SK-N-SH (cell line): ENCODE measurements at regions not wholly inside any gene's neighbourhood (a gene's known extent, or its start where the extent isn't known, plus 50 kb on each side); places are given as distances from the start of the nearest gene placed in this dataset.

Experiments
- CTCF ChIA-PET: fragments of 300-600, 350-600 bp; formaldehyde crosslinking; extraction: SDS; loops from one replicate; lab custom pipeline; 2021; lab: Yijun Ruan, JAX
- POLR2A ChIA-PET: fragments of 350-600 bp; sonication (Branson Sonifier 250); formaldehyde crosslinking; extraction: SDS; loops from one replicate; lab custom pipeline; 2020; ENCODE audit warnings: antibody characterized with exemption, inconsistent platforms; lab: Yijun Ruan, JAX
- DNase-seq: peaks from one replicate; pipeline ENCODE4 v3.0.0; 2012
- H2AFZ ChIP-seq: fragments of 200-600 bp; sonication (generic); 2 replicates; pipeline ENCODE4 v1.8.1; 2016; ENCODE audit warnings: antibody characterized with exemption, mild to moderate bottlenecking, low read depth
- H3F3A ChIP-seq: fragments of 200-600 bp; sonication (generic); replicated peaks from 2 replicates; pipeline ENCODE3; 2016; ENCODE audit warnings: antibody characterized with exemption, mild to moderate bottlenecking; ENCODE audit not compliant: insufficient read depth
- H3K27ac ChIP-seq, 2 experiments: fragments of 200-500 bp in 1 of 2; fragments of 200-600 bp in 1 of 2; sonication (Bioruptor generic) in 1 of 2; sonication (generic), shearing (Covaris generic) in 1 of 2; 2 replicates each; pipeline versions ENCODE4 v1.5.1 to v1.6.1; 2014 to 2016; ENCODE audit warnings: low read depth in 2 of 2, inconsistent platforms in 1 of 2, low read length in 1 of 2, mild to moderate bottlenecking in 1 of 2, mixed read lengths in 1 of 2
- H3K27me3 ChIP-seq: fragments of 200-600 bp; sonication (generic), shearing (Covaris generic); 2 replicates; pipeline ENCODE4 v1.6.1; 2016; ENCODE audit warnings: mixed run types; ENCODE audit not compliant: insufficient read depth
- H3K36me3 ChIP-seq, 2 experiments: fragments of 200-500 bp in 1 of 2; fragments of 200-600 bp in 1 of 2; sonication (Bioruptor generic) in 1 of 2; sonication (generic) in 1 of 2; replicated peaks in 1 of 2; 2 replicates each; pipeline versions ENCODE3 to v1.5.1; 2014 to 2016; ENCODE audit warnings: low read length in 1 of 2, mild to moderate bottlenecking in 1 of 2; ENCODE audit not compliant: insufficient read depth in 2 of 2, control insufficient read depth in 1 of 2
- H3K4me1 ChIP-seq, 2 experiments: fragments of 200-500 bp in 1 of 2; fragments of 200-600 bp in 1 of 2; sonication (Bioruptor generic) in 1 of 2; sonication (generic), shearing (Covaris generic) in 1 of 2; 2 replicates each; pipeline versions ENCODE4 v1.5.1 to v1.6.1; 2014 to 2016; ENCODE audit warnings: low read depth in 1 of 2, low read length in 1 of 2, mixed run types in 1 of 2; ENCODE audit not compliant: insufficient read depth in 2 of 2, control insufficient read depth in 1 of 2
- H3K4me2 ChIP-seq: fragments of 200-600 bp; sonication (generic), shearing (Covaris generic); 2 replicates; pipeline ENCODE4 v1.6.1; 2017; ENCODE audit warnings: mixed run types
- H3K4me3 ChIP-seq, 2 experiments: fragments of 200-500 bp in 1 of 2; fragments of 200-600 bp in 1 of 2; sonication (Bioruptor generic) in 1 of 2; sonication (generic), shearing (Covaris generic) in 1 of 2; 2 replicates each; pipeline versions ENCODE4 v1.5.1 to v1.8.1; 2014 to 2016; ENCODE audit warnings: low read depth in 2 of 2, inconsistent platforms in 1 of 2, low read length in 1 of 2, mild to moderate bottlenecking in 1 of 2, mixed read lengths in 1 of 2, moderate library complexity in 1 of 2
- H3K79me2 ChIP-seq: fragments of 200-600 bp; sonication (generic); 2 replicates; pipeline ENCODE4 v1.8.1; 2017; ENCODE audit warnings: mild to moderate bottlenecking; ENCODE audit not compliant: insufficient read depth
- H3K9ac ChIP-seq: fragments of 200-600 bp; sonication (generic); 2 replicates; pipeline ENCODE4 v1.6.1; 2017; ENCODE audit warnings: mixed run types
- H3K9me2 ChIP-seq: fragments of 200-600 bp; sonication (generic); 2 replicates; pipeline ENCODE4 v1.6.1; 2017; ENCODE audit warnings: mixed run types
- H3K9me3 ChIP-seq: fragments of 200-600 bp; sonication (generic); 2 replicates; pipeline ENCODE4 v1.6.1; 2017; ENCODE audit warnings: mixed run types, mild to moderate bottlenecking, moderate library complexity
- H4K20me1 ChIP-seq: fragments of 200-600 bp; sonication (generic); 2 replicates; pipeline ENCODE4 v1.6.1; 2017; ENCODE audit warnings: mild to moderate bottlenecking, mixed run types; ENCODE audit not compliant: insufficient read depth
- CHD2 ChIP-seq: fragments of 150-350 bp; IDR thresholded peaks from 2 replicates; pipeline ENCODE4 v1.6.1; 2018; ENCODE audit warnings: low read length; ENCODE audit not compliant: partially characterized antibody
- ELF1 ChIP-seq: IDR thresholded peaks from 2 replicates; pipeline ENCODE4 v1.4.0; 2012
- EZH2phosphoT487 ChIP-seq: fragments of 200-600 bp; sonication (generic); IDR thresholded peaks from 2 replicates; pipeline ENCODE4 v1.6.1; 2017; ENCODE audit warnings: low read depth, mixed run types, mild to moderate bottlenecking, antibody characterized with exemption, moderate library complexity, borderline replicate concordance
- FOXJ3 ChIP-seq: sonication (generic); formaldehyde crosslinking; IDR thresholded peaks from 2 replicates; pipeline ENCODE4 v1.5.1; 2020; ENCODE audit warnings: mild to moderate bottlenecking, missing genetic modification reagents
- FOXM1 ChIP-seq: IDR thresholded peaks from 2 replicates; pipeline ENCODE4 v1.4.0; 2012; ENCODE audit warnings: low read depth, mild to moderate bottlenecking
- GABPA ChIP-seq: IDR thresholded peaks from 2 replicates; pipeline ENCODE4 v1.4.0; 2012; ENCODE audit warnings: low read depth, mild to moderate bottlenecking
- IRF3 ChIP-seq: fragments of 150-350 bp; IDR thresholded peaks from 2 replicates; pipeline ENCODE4 v1.6.1; 2016; ENCODE audit warnings: mild to moderate bottlenecking, low read depth, low read length
- JUND ChIP-seq: IDR thresholded peaks from 2 replicates; pipeline ENCODE4 v1.4.0; 2012
- MAX ChIP-seq: IDR thresholded peaks from 2 replicates; pipeline ENCODE4 v1.4.0; 2012; ENCODE audit warnings: low read depth
- MEF2A ChIP-seq: IDR thresholded peaks from 2 replicates; pipeline ENCODE4 v1.4.0; 2012; ENCODE audit warnings: low read depth, borderline replicate concordance
- NFIC ChIP-seq: IDR thresholded peaks from 2 replicates; pipeline ENCODE4 v1.4.0; 2012; ENCODE audit warnings: borderline replicate concordance
- PBX3 ChIP-seq: IDR thresholded peaks from 2 replicates; pipeline ENCODE4; 2012
- RAD21 ChIP-seq: IDR thresholded peaks from 2 replicates; pipeline ENCODE4 v1.6.1; 2012; ENCODE audit warnings: mild to moderate bottlenecking, low read length
- RCOR1 ChIP-seq: fragments of 150-350 bp; IDR thresholded peaks from 2 replicates; pipeline ENCODE4 v1.6.1; 2017; ENCODE audit warnings: antibody characterized with exemption, low read length
- REST ChIP-seq: IDR thresholded peaks from 2 replicates; pipeline ENCODE4 v1.6.1; 2012; ENCODE audit warnings: mild to moderate bottlenecking, low read depth, low read length, moderate library complexity
- RXRA ChIP-seq: IDR thresholded peaks from 2 replicates; pipeline ENCODE4 v1.4.0; 2012; ENCODE audit warnings: low read depth, mild to moderate bottlenecking, borderline replicate concordance
- TAF1 ChIP-seq: IDR thresholded peaks from 2 replicates; pipeline ENCODE4 v1.6.1; 2012; ENCODE audit warnings: low read depth, mild to moderate bottlenecking, low read length, moderate library complexity, borderline replicate concordance
- TEAD4 ChIP-seq: IDR thresholded peaks from 2 replicates; pipeline ENCODE4 v1.4.0; 2012; ENCODE audit warnings: mild to moderate bottlenecking, borderline replicate concordance; ENCODE audit not compliant: insufficient read depth
- YY1 ChIP-seq: IDR thresholded peaks from 2 replicates; pipeline ENCODE4 v1.4.0; 2012; ENCODE audit warnings: low read depth, mild to moderate bottlenecking
- WGBS: methylation state at CpG from one replicate; pipeline ENCODE4 v1.1.6; 2017; ENCODE audit warnings: low lambda C conversion rate; 5-methylcytosine and 5-hydroxymethylcytosine counted together

GRCh38 chr13:86840250-86841191, 830.6 kb upstream of the SLITRK5 start:
- H3K27me3 ChIP-seq: no peaks in the 10 kb centered on the region
- no peaks in the 10 kb centered on the region for H3K9me3 ChIP-seq
- no peaks in the 10 kb centered on the region for H3K4me1 ChIP-seq
- WGBS: 8% methylated on average over 2 of the region's 11 CpGs
- no peak overlapping the region for H3K9ac ChIP-seq
- H3K79me2 ChIP-seq: no peaks in the 10 kb centered on the region
- no peak for TF ChIP-seq PBX3
- no peak for TF ChIP-seq NFIC
- no peak overlapping the region for H3K27ac ChIP-seq
- H3K36me3 ChIP-seq: no peaks in the 10 kb centered on the region
- no peak overlapping the region for H2AFZ ChIP-seq
- H4K20me1 ChIP-seq: no peaks in the 10 kb centered on the region
- H3K4me3 ChIP-seq: no peak overlapping the region
- ChIA-PET POLR2A (no interaction called here), CTCF (interaction anchor here (1.1 kb wide), 1 partner anchor 29 kb away, joined by 4 read pairs; no protein-coding TSS in a partner anchor)
- H3K4me2 ChIP-seq: no peak overlapping the region
- DNase-seq: no peak
- H3K9me2 ChIP-seq: 0 out of 2 replicates have a peak, but pooled peaks cover 4% of the 10 kb centered on the region
- H3F3A ChIP-seq: no peaks in the 10 kb centered on the region

GRCh38 chr13:86841264-86841663, 829.9 kb upstream of the SLITRK5 start:
- H3K4me1 ChIP-seq: no peaks in the 10 kb centered on the region
- no peaks in the 10 kb centered on the region for H4K20me1 ChIP-seq
- H2AFZ ChIP-seq: no peak overlapping the region
- DNase-seq: no peak
- no peak overlapping the region for H3K9ac ChIP-seq
- H3K4me3 ChIP-seq: no peak overlapping the region
- CTCF ChIA-PET: no interaction called here
- POLR2A ChIA-PET: no interaction called here
- no peaks in the 10 kb centered on the region for H3K79me2 ChIP-seq
- H3K4me2 ChIP-seq: no peak overlapping the region
- H3K27ac ChIP-seq: no peak overlapping the region
- no peak for TF ChIP-seq FOXM1
- TF ChIP-seq EZH2phosphoT487: no peak
- TF ChIP-seq RAD21: no peak
- TF ChIP-seq YY1: no peak
- no peak for TF ChIP-seq FOXJ3 (CRISPR knock-in tag)
- no peak for TF ChIP-seq ELF1
- TF ChIP-seq RXRA: no peak
- no peak for TF ChIP-seq TEAD4
- TF ChIP-seq RCOR1: no peak
- TF ChIP-seq MEF2A: no peak
- TF ChIP-seq TAF1: no peak
- no peak for TF ChIP-seq JUND
- no peak for TF ChIP-seq MAX
- no peak for TF ChIP-seq CHD2
- no peak for TF ChIP-seq IRF3
- TF ChIP-seq GABPA: no peak
- TF ChIP-seq REST: no peak
- TF ChIP-seq, all 33 proteins: peak for 0
- Histone ChIP-seq H3K36me3 (no peaks in the 10 kb centered on the region), H3K27me3 (no peaks in the 10 kb centered on the region), H3K9me3 (no peaks in the 10 kb centered on the region), H3F3A (no peaks in the 10 kb centered on the region), H3K9me2 (0 out of 2 replicates have a peak, but pooled peaks cover 4% of the 10 kb centered on the region)
- WGBS: 9% methylated on average over 1 of the region's 1 CpG
